PC-9 (cell line): ENCODE measurements at regions not wholly inside any gene's neighbourhood (a gene's known extent, or its start where the extent isn't known, plus 50 kb on each side); places are given as distances from the start of the nearest gene placed in this dataset.

Experiments used
- BruUV-seq: library from RNA; stranded (reverse); fragments of 400-500 nt; replicated peaks from 2 replicates; lab custom pipeline; 2021; lab: Mats Ljungman, UMichigan
- CTCF ChIA-PET: fragments of 300-600 bp; sonication (Branson Sonifier 250); formaldehyde crosslinking; loops from one replicate; lab custom pipeline; 2022; ENCODE audit warnings: antibody characterized with exemption; lab: Charles Lee
- POLR2A ChIA-PET: fragments of 300-600 bp; sonication (Branson Sonifier 250); formaldehyde crosslinking; loops from one replicate; lab custom pipeline; 2022; ENCODE audit warnings: antibody characterized with exemption; ENCODE audit not compliant: unreplicated experiment; lab: Charles Lee
- DNase-seq, 2 experiments: peaks; one replicate each; pipeline versions ENCODE4 v3.0.0 to v3.0.0-alpha.2; 2015 to 2022; ENCODE audit warnings: mixed read lengths in 1 of 2
- H2AFZ ChIP-seq: fragments of 200-600 bp; sonication (generic); 2 replicates; pipeline ENCODE4 v1.8.1; 2017; ENCODE audit warnings: antibody characterized with exemption
- H3F3A ChIP-seq: fragments of 200-600 bp; sonication (generic); 2 replicates; pipeline ENCODE4 v1.8.1; 2017; ENCODE audit warnings: antibody characterized with exemption, mild to moderate bottlenecking, low read depth; ENCODE audit not compliant: insufficient read depth
- H3K27ac ChIP-seq: fragments of 200-600 bp; sonication (generic); 2 replicates; pipeline ENCODE4 v1.6.1; 2016; ENCODE audit warnings: mixed run types
- H3K27me3 ChIP-seq: fragments of 200-600 bp; sonication (generic); 2 replicates; pipeline ENCODE4 v1.6.1; 2016; ENCODE audit warnings: low read depth, mixed run types; ENCODE audit not compliant: insufficient read depth
- H3K36me3 ChIP-seq: fragments of 200-600 bp; sonication (generic); 2 replicates; pipeline ENCODE4 v1.6.1; 2016; ENCODE audit warnings: low read depth, mixed run types
- H3K4me1 ChIP-seq: fragments of 200-600 bp; sonication (generic); replicated peaks from 2 replicates; pipeline ENCODE4 v1.6.1; 2016; ENCODE audit warnings: mixed run types; ENCODE audit not compliant: insufficient read depth
- H3K4me2 ChIP-seq: fragments of 200-600 bp; sonication (generic); 2 replicates; pipeline ENCODE4 v1.6.1; 2017; ENCODE audit warnings: mixed run types
- H3K4me3 ChIP-seq: fragments of 200-600 bp; sonication (generic); 2 replicates; pipeline ENCODE4 v1.6.1; 2016; ENCODE audit warnings: mixed run types
- H3K79me2 ChIP-seq: fragments of 200-600 bp; sonication (generic); 2 replicates; pipeline ENCODE4 v1.6.1; 2017; ENCODE audit warnings: low read depth, mixed run types
- H3K9me2 ChIP-seq: fragments of 200-600 bp; sonication (generic); 2 replicates; pipeline ENCODE4 v1.8.1; 2017; ENCODE audit warnings: mild to moderate bottlenecking; ENCODE audit not compliant: insufficient read depth
- H3K9me3 ChIP-seq: fragments of 200-600 bp; sonication (generic); 2 replicates; pipeline ENCODE4 v1.8.1; 2016; ENCODE audit warnings: low read depth; ENCODE audit not compliant: insufficient read depth
- H4K20me1 ChIP-seq: fragments of 200-600 bp; sonication (generic); 2 replicates; pipeline ENCODE4 v1.8.1; 2017; ENCODE audit not compliant: insufficient read depth
- CTCF ChIP-seq: fragments of 200-600 bp; sonication (generic); conservative IDR thresholded peaks from 2 replicates; pipeline ENCODE4 v1.6.1; 2017; ENCODE audit warnings: mixed run types, antibody characterized with exemption, mild to moderate bottlenecking, moderate library complexity
- EZH2 ChIP-seq: fragments of 200-600 bp; sonication (generic); IDR thresholded peaks from 2 replicates; pipeline ENCODE4 v1.8.0; 2017; ENCODE audit warnings: antibody characterized with exemption, low read depth
- intact Hi-C: fragments of 100-400 bp; cut with micrococcal nuclease; formaldehyde crosslinking; loops from one replicate; pipeline ENCODE4 v1.10.0; 2022; ENCODE audit not compliant: unreplicated experiment

GRCh38 chr3:103894162-103894822 lies 1459.5 kb downstream of the ZPLD1 start:
- H3K27ac ChIP-seq: no peak overlapping the region
- no peak overlapping the region for H3K4me2 ChIP-seq
- H3K9me2 ChIP-seq: 0 out of 2 replicates have a peak, but pooled peaks cover 3% of the 10 kb centered on the region
- intact Hi-C loops: no loop called here
- no peaks in the 10 kb centered on the region for H3K36me3 ChIP-seq
- H4K20me1 ChIP-seq: no peaks in the 10 kb centered on the region
- no peak for DNase-seq
- ChIA-PET POLR2A (no interaction called here), CTCF (no interaction called here)
- H3K4me3 ChIP-seq: no peak overlapping the region
- TF ChIP-seq EZH2 (no peak), CTCF (no peak)
- H2AFZ ChIP-seq: no peak overlapping the region
- no TSS peak for BruUV-seq
- H3K79me2 ChIP-seq: no peaks in the 10 kb centered on the region
- H3K4me1 ChIP-seq: no peaks in the 10 kb centered on the region
- no peaks in the 10 kb centered on the region for H3K27me3 ChIP-seq
- no peaks in the 10 kb centered on the region for H3F3A ChIP-seq
- H3K9me3 ChIP-seq: no peaks in the 10 kb centered on the region

GRCh38 chr3:103899328-103899727 lies 1464.5 kb downstream of the ZPLD1 start:
- Histone ChIP-seq H3K4me3 (no peak overlapping the region), H4K20me1 (no peaks in the 10 kb centered on the region), H3K9me2 (peaks cover 5% of the 10 kb centered on the region; the same call in 1 of the 2 replicates)

GRCh38 chr3:103904991-103905390 lies 1461.7 kb upstream of the ALCAM start:
- H2AFZ ChIP-seq: peak overlapping the region; percentile 14; the same call in 1 of the 2 replicates
- no TSS peak for BruUV-seq

More at GRCh38 chr3:103899328-103899727, 1464.5 kb downstream of the ZPLD1 start:
- Histone ChIP-seq H3K4me1 (no peaks in the 10 kb centered on the region), H3K36me3 (no peaks in the 10 kb centered on the region), H3K4me2 (no peak overlapping the region), H3K27ac (no peak overlapping the region), H3K79me2 (no peaks in the 10 kb centered on the region), H3K27me3 (no peaks in the 10 kb centered on the region), H3K9me3 (no peaks in the 10 kb centered on the region; the same call in 1 of the 2 replicates), H3F3A (no peaks in the 10 kb centered on the region), H2AFZ (peak overlapping the region; percentile 9; the same call in 1 of the 2 replicates)
- ChIA-PET CTCF (no interaction called here), POLR2A (no interaction called here)
- DNase-seq: no peak
- no TSS peak for BruUV-seq
- intact Hi-C loops: no loop called here
- TF ChIP-seq EZH2 (no peak), CTCF (no peak)

More at GRCh38 chr3:103904991-103905390, 1461.7 kb upstream of the ALCAM start:
- Histone ChIP-seq H3K79me2 (no peaks in the 10 kb centered on the region), H3K4me2 (no peak overlapping the region), H3K9me3 (no peaks in the 10 kb centered on the region; the same call in 1 of the 2 replicates), H3K4me1 (no peaks in the 10 kb centered on the region), H3K9me2 (peaks cover 5% of the 10 kb centered on the region; the same call in 1 of the 2 replicates), H4K20me1 (no peaks in the 10 kb centered on the region), H3K27me3 (no peaks in the 10 kb centered on the region), H3K36me3 (no peaks in the 10 kb centered on the region), H3K4me3 (no peak overlapping the region), H3K27ac (no peak overlapping the region), H3F3A (no peaks in the 10 kb centered on the region)
- ChIA-PET POLR2A (no interaction called here), CTCF (no interaction called here)
- intact Hi-C loops: no loop called here
- TF ChIP-seq CTCF (no peak), EZH2 (no peak)
- DNase-seq: no peak
